ENCODE measurements at regions not wholly inside any gene's neighbourhood (a gene's known extent, or its start where the extent isn't known, plus 50 kb on each side); places are given as distances from the start of the nearest gene placed in this dataset.

DNA sequence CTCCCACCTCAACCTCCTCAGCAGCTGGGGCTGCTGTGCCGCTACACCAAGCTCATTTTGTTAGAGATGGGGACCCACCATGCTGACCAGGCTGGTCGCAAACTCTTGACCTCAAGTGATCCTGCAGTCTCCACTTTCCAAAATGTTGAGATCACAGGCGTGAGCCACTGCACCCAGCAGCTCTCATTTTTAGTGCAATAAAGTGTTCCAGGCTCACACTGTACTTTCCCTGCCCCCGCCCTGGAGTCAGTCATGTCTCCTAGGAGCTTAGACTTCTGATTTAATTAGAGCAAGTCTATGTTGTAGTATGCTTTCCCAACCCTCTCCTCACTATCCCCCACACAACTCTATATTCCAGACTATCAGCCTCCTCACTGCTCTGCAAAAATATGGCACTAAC, 238.0 kb upstream of the ACTBL2 start:
- TF ChIP-seq CTCF (conservative IDR thresholded peaks at IDR 0.05; ENCODE audit: low read depth, low read length) (no peak), EZH2 (IDR thresholded peaks at IDR 0.05; ENCODE audit: borderline replicate concordance, low read depth, low read length, poor library complexity, severe bottlenecking) (no peak)
